SU-DHL-6 (cell line): ENCODE measurements at regions not wholly inside any gene's neighbourhood (a gene's known extent, or its start where the extent isn't known, plus 50 kb on each side); places are given as distances from the start of the nearest gene placed in this dataset.

Experiments
- H2AFZ ChIP-seq: fragments of 200-600 bp; sonication (generic); 2 replicates; pipeline ENCODE4 v1.6.1; 2014; ENCODE audit warnings: low read depth, mild to moderate bottlenecking, moderate library complexity, mixed read lengths, antibody characterized with exemption, low read length; ENCODE audit not compliant: severe bottlenecking
- H3F3A ChIP-seq: fragments of 200-600 bp; shearing (Covaris generic); 2 replicates; pipeline ENCODE4 v1.6.0; 2016; ENCODE audit warnings: antibody characterized with exemption, mild to moderate bottlenecking; ENCODE audit not compliant: insufficient read depth
- H3K27ac ChIP-seq: fragments of 200-600 bp; sonication (generic); 2 replicates; pipeline ENCODE4 v1.5.1; 2016; ENCODE audit warnings: low read depth, mild to moderate bottlenecking, low read length, moderate library complexity, mixed read lengths
- H3K27me3 ChIP-seq: fragments of 200-600 bp; sonication (generic), shearing (Covaris generic); 2 replicates; pipeline ENCODE4 v1.6.0; 2014; ENCODE audit warnings: mild to moderate bottlenecking, low read length
- H3K36me3 ChIP-seq: fragments of 200-600 bp; sonication (generic); 2 replicates; pipeline ENCODE4 v1.6.1; 2014; ENCODE audit warnings: mild to moderate bottlenecking, low read length, mixed read lengths
- H3K4me2 ChIP-seq: fragments of 300-600, 200-600 bp; shearing (Covaris generic), sonication (generic); 2 replicates; pipeline ENCODE4 v1.6.0; 2014; ENCODE audit warnings: low read length, low read depth, mild to moderate bottlenecking; ENCODE audit not compliant: poor library complexity, severe bottlenecking
- H3K4me3 ChIP-seq: fragments of 200-600 bp; sonication (generic); 2 replicates; pipeline ENCODE4 v1.5.1; 2014; ENCODE audit warnings: antibody characterized with exemption, low read length, mild to moderate bottlenecking, mixed read lengths; ENCODE audit not compliant: insufficient read depth, poor library complexity, severe bottlenecking
- H3K79me2 ChIP-seq: fragments of 200-600 bp; sonication (generic); 2 replicates; pipeline ENCODE4 v1.6.1; 2014; ENCODE audit warnings: mild to moderate bottlenecking, low read length, moderate library complexity; ENCODE audit not compliant: insufficient read depth
- H3K9ac ChIP-seq: fragments of 200-600 bp; sonication (generic); 2 replicates; pipeline ENCODE4 v1.7.0; 2014; ENCODE audit warnings: mild to moderate bottlenecking, low read length
- H3K9me2 ChIP-seq: fragments of 200-600 bp; sonication (generic); replicated peaks from 2 replicates; pipeline ENCODE4 v1.6.1; 2014; ENCODE audit warnings: low read length; ENCODE audit not compliant: insufficient read depth
- H3K9me3 ChIP-seq: fragments of 200-600 bp; sonication (generic); 2 replicates; pipeline ENCODE4 v1.6.1; 2014; ENCODE audit warnings: low read length, mixed read lengths; ENCODE audit not compliant: insufficient read depth
- H4K20me1 ChIP-seq: fragments of 200-600 bp; sonication (generic); 2 replicates; pipeline ENCODE4 v1.6.1; 2014; ENCODE audit warnings: low read depth, mild to moderate bottlenecking, antibody characterized with exemption, low read length, moderate library complexity, mixed read lengths
- EZH2phosphoT487 ChIP-seq: fragments of 200-600 bp; sonication (generic), shearing (Covaris generic); conservative IDR thresholded peaks from 2 replicates; pipeline ENCODE4 v1.6.1; 2018; ENCODE audit warnings: mild to moderate bottlenecking, antibody characterized with exemption, low read length, moderate library complexity, mixed read lengths
- TF ChIP-seq, protein P1 (sequence below): fragments of 200-600 bp; sonication (generic); IDR thresholded peaks from one replicate; pipeline ENCODE4 v1.5.1; 2017; ENCODE audit warnings: antibody characterized with exemption, mild to moderate bottlenecking, low read length, moderate library complexity; ENCODE audit not compliant: insufficient read depth, poor library complexity, severe bottlenecking

DNA sequence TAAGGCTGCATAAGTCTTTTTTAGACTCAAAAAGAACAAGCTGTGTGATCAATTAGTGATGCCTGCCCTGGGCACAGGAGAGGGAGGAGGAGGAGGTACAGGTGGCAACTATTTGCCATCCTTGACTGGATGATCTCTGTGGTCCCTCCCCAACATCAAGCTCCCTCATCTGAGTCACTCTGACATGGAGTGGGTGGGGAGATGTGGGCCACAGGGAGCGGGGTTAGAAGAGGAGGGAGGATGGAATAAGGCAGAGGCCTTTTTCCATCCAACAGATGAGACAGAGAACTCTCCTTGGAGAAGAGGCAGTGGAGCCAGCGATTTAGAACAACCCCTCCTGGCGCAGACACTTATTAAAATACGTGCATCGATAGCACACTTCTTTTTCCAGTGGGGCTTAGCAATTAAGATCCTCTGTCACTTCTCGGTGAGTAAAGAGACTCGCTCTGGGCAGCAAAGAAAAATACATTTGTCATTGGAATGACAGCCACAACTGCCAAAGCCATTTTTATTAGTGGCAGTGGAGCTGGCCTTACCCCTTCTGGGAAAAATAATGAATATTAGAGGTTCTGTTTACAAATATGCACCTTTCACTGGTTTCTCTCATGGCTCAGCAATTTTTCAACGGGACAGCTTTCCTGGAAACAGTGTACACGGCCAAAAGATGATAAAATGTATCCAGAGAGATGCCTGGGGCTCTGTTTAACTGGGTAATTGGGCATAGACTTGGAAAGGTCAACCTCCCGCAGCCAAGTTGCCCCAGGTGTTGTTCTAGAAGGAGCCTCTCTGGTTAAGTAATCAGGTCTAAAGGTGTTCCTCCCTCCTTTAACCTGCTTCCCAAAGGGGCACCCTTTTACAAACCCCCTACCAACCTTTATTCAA is 238.4 kb upstream of the CXCR4 start:
- no peak overlapping the region for H3K9ac ChIP-seq
- no peaks in the 10 kb centered on the region for H3K79me2 ChIP-seq
- no peak overlapping the region for H2AFZ ChIP-seq
- no peaks in the 10 kb centered on the region for H3K36me3 ChIP-seq
- H3K27ac ChIP-seq = no peak overlapping the region
- no peaks in the 10 kb centered on the region for H4K20me1 ChIP-seq
- no peaks in the 10 kb centered on the region for H3F3A ChIP-seq
- no peak overlapping the region for H3K4me3 ChIP-seq
- no peaks in the 10 kb centered on the region for H3K9me3 ChIP-seq
- no peak overlapping the region for H3K4me2 ChIP-seq
- no peaks in the 10 kb centered on the region for H3K9me2 ChIP-seq
- no peaks in the 10 kb centered on the region for H3K27me3 ChIP-seq
- TF ChIP-seq EZH2phosphoT487 = no peak
- TF ChIP-seq, protein P1, sequence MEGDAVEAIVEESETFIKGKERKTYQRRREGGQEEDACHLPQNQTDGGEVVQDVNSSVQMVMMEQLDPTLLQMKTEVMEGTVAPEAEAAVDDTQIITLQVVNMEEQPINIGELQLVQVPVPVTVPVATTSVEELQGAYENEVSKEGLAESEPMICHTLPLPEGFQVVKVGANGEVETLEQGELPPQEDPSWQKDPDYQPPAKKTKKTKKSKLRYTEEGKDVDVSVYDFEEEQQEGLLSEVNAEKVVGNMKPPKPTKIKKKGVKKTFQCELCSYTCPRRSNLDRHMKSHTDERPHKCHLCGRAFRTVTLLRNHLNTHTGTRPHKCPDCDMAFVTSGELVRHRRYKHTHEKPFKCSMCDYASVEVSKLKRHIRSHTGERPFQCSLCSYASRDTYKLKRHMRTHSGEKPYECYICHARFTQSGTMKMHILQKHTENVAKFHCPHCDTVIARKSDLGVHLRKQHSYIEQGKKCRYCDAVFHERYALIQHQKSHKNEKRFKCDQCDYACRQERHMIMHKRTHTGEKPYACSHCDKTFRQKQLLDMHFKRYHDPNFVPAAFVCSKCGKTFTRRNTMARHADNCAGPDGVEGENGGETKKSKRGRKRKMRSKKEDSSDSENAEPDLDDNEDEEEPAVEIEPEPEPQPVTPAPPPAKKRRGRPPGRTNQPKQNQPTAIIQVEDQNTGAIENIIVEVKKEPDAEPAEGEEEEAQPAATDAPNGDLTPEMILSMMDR = no peak

DNA sequence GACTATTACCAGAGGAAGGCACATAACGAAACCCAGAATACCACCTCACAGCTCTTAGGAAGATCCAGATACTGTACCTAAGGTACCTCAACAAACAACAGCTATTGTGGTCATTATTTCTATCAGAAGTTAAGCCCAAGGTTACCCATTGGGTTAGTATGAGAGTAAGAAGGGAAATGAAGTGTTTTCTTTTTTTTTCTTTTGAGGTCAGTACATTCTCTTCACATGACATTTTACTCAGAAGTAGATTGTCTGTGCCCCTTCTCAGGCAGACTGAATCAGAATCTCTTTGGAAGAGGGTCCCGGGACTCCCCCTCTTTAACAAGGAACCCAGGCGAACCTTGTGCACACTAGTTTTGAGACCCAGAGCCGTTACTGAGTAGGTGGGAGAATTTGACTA is 233.7 kb upstream of the CXCR4 start:
- Histone ChIP-seq H3K36me3 (peaks cover 4% of the 10 kb centered on the region; the same call in 1 of the 2 replicates), H3K79me2 (no peaks in the 10 kb centered on the region), H2AFZ (no peak overlapping the region), H3K9ac (no peak overlapping the region), H3K9me2 (no peaks in the 10 kb centered on the region), H3K27me3 (no peaks in the 10 kb centered on the region), H3K4me2 (no peak overlapping the region), H3K4me3 (no peak overlapping the region), H3K9me3 (peaks cover 4% of the 10 kb centered on the region; the same call in 1 of the 2 replicates), H3K27ac (no peak overlapping the region), H4K20me1 (no peaks in the 10 kb centered on the region), H3F3A (no peaks in the 10 kb centered on the region)
- no peak for TF ChIP-seq EZH2phosphoT487
- TF ChIP-seq, protein P1 = no peak

DNA sequence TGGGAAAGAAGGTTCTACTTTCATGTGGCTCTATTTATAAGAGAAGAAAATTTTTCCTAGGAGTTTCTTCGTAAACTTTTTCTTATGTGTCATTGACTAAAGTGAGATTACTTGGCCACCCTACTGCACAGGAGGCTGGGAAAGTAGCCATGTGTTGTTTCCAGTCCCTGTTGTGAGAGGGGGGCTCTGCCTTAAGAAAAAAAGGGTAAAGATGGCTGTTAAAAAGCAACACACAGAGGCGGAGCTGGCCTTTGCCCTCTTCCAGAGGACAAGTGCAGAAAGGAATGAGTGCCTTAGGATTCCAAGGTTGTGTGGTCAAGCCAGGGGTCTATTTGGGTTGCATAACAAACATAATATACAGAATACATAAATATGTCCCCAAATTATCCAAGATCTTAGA is 230.0 kb upstream of the CXCR4 start:
- TF ChIP-seq, protein P1 = no peak
- TF ChIP-seq EZH2phosphoT487 = no peak
- no peak overlapping the region for H2AFZ ChIP-seq

More for the DNA sequence above, 230.0 kb upstream of the CXCR4 start:
- peaks cover 4% of the 10 kb centered on the region; the same call in 1 of the 2 replicates for H3K36me3 ChIP-seq
- H3K27me3 ChIP-seq = no peaks in the 10 kb centered on the region
- H3K27ac ChIP-seq = no peak overlapping the region
- H3F3A ChIP-seq = no peaks in the 10 kb centered on the region
- H4K20me1 ChIP-seq = no peaks in the 10 kb centered on the region
- no peak overlapping the region for H3K4me3 ChIP-seq
- H3K4me2 ChIP-seq = no peak overlapping the region
- no peaks in the 10 kb centered on the region for H3K9me2 ChIP-seq
- H3K9ac ChIP-seq = no peak overlapping the region
- no peaks in the 10 kb centered on the region for H3K79me2 ChIP-seq
- H3K9me3 ChIP-seq = peaks cover 4% of the 10 kb centered on the region; the same call in 1 of the 2 replicates
